Ovary (tissue), 7 donors: ENCODE measurements at regions not wholly inside any gene's neighbourhood (a gene's known extent, or its start where the extent isn't known, plus 50 kb on each side); places are given as distances from the start of the nearest gene placed in this dataset.

Source experiments
- DNase-seq, 5 donors: peaks; one replicate each; pipeline ENCODE4 v3.0.0-alpha.2; 2019 to 2020
- H3K27ac ChIP-seq, 2 donors: fragments of 200-600 bp; one replicate each; pipeline versions ENCODE4 v1.5.1 to v1.8.0; 2019 to 2022
- H3K27me3 ChIP-seq: fragments of 200-600 bp; one replicate; pipeline ENCODE4 v1.8.0; 2022
- H3K36me3 ChIP-seq: fragments of 200-600 bp; sonication (generic); one replicate; pipeline ENCODE4 v1.5.1; 2019
- H3K4me1 ChIP-seq: one replicate; pipeline ENCODE4 v1.8.1; 2013; ENCODE audit warnings: mild to moderate bottlenecking, moderate library complexity; ENCODE audit not compliant: insufficient read depth
- H3K4me3 ChIP-seq: fragments of 200-600 bp; sonication (generic); one replicate; pipeline ENCODE4 v1.5.1; 2017
- H3K9me3 ChIP-seq, 2 donors: fragments of 200-600 bp in 1 of 2; sonication (generic) in 1 of 2; one replicate each; pipeline versions ENCODE4 v1.5.1 to v1.8.1; 2013 to 2019; ENCODE audit warnings: mild to moderate bottlenecking in 1 of 2, moderate library complexity in 1 of 2
- CTCF ChIP-seq, 3 donors: fragments of 450-650 bp in 2 of 3; fragments of 200-600 bp in 1 of 3; IDR thresholded peaks; one replicate each; pipeline versions ENCODE4 v1.5.1 to v1.8.0; 2016 to 2022; ENCODE audit warnings: antibody characterized with exemption in 3 of 3, mild to moderate bottlenecking in 1 of 3
- EP300 ChIP-seq: sonication (generic); formaldehyde crosslinking; IDR thresholded peaks from one replicate; pipeline ENCODE4 v1.6.1; 2017; ENCODE audit warnings: antibody characterized with exemption
- POLR2A ChIP-seq: fragments of 450-650 bp; IDR thresholded peaks from one replicate; pipeline ENCODE4 v1.6.1; 2017; ENCODE audit warnings: antibody characterized with exemption, mild to moderate bottlenecking, moderate library complexity
- WGBS, 3 donors: extraction: QIAGEN DNeasy Blood & Tissue Kit in 1 of 3; methylation state at CpG; one replicate each; pipeline versions ENCODE4 v1.1.5 to v1.1.7; 2013 to 2017; 5-methylcytosine and 5-hydroxymethylcytosine counted together
- intact Hi-C, 4 donors: fragments of 100-400 bp; cut with DNase I; formaldehyde crosslinking; loops; one replicate each; pipeline versions ENCODE4 v1.11.0 to v1.15.1; 2022 to 2023
- donor health status: DM: no; HTN: no; CAD: no; lungs with moderate emphysema.
- donor health status: DM: no; HTN: no; CAD: no.
- donor health status: Bipolar disorder and iron deficiency.
- donor health status: DM: no; HTN: no; CAD: no.
- donor health status: DM: yes; HTN: yes; CAD: no.

DNA sequence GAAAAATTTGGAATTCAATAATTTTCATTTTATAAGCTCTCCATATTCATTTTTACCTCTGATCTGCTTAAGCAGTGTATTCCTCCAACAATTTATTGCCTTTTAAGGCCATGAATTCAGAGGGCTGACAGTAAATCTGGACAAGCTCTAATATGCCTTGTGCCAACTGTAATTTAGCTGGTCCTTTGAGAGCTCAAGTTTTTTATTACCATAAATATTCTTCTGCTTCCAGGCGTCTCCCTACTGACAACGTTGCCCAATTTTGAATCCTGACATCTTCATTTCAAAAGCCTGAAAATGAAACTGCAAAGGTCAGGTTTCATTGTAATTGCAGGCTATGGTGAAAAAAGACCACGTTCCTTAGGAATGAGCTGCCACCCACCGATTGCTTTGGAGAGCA, 95.8 kb upstream of the GEMIN8 start:
- WGBS, 3 donors = 24 to 34% (median 28%) methylated on average over 4 of the region's 4 CpGs
- Histone ChIP-seq H3K4me1 (no peaks in the 10 kb centered on the region), H3K36me3 (no peaks in the 10 kb centered on the region), H3K27ac (no peak overlapping the region), H3K4me3 (no peak overlapping the region), H3K9me3 (no peaks in the 10 kb centered on the region), H3K27me3 (no peaks in the 10 kb centered on the region)
- intact Hi-C loops = no loop called here
- TF ChIP-seq CTCF (IDR thresholded peaks at IDR 0.05) (no peak), POLR2A (no peak), EP300 (no peak)
- no peak for DNase-seq

DNA sequence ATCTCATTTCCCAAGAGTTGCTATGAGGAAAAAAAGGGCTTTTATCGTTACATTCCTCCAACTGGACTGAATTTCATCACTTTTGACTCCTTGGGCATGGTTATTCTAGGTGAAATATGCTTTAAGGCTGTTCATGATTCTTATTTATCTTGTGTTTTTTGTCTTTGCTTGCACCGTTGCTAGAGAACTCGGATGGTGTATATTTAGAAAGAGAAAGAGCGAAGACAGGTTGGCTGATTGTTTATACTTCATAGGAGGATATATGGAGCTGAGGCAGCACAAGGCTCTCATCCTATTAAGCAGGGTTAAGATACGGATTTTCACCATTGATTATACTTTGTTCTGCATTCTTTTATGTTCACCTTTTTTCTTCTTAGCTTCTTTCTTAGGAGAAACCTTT, 94.9 kb upstream of the GEMIN8 start:
- no peaks in the 10 kb centered on the region for H3K27me3 ChIP-seq
- no peak for DNase-seq
- WGBS, 3 donors = 55 to 60% (median 57%) methylated on average over 5 of the region's 5 CpGs
- no peak overlapping the region for H3K4me3 ChIP-seq
- H3K27ac ChIP-seq = no peak overlapping the region
- H3K4me1 ChIP-seq = no peaks in the 10 kb centered on the region
- H3K36me3 ChIP-seq = no peaks in the 10 kb centered on the region
- intact Hi-C loops = no loop called here
- no peaks in the 10 kb centered on the region for H3K9me3 ChIP-seq
- no peak for TF ChIP-seq CTCF (IDR thresholded peaks at IDR 0.05)
- no peak for TF ChIP-seq POLR2A
- TF ChIP-seq EP300 = no peak

- Histone ChIP-seq H3K36me3 (no peaks in the 10 kb centered on the region), H3K4me3 (no peak overlapping the region), H3K9me3 (no peaks in the 10 kb centered on the region), H3K27ac (no peak overlapping the region), H3K27me3 (no peaks in the 10 kb centered on the region), H3K4me1 (no peaks in the 10 kb centered on the region)
- no peak for TF ChIP-seq EP300
- TF ChIP-seq POLR2A = no peak
- TF ChIP-seq CTCF (IDR thresholded peaks at IDR 0.05) = peak in 2 of 3 donors; percentile 8 to 50
- peak; percentile 10 to 40 (median 24) for DNase-seq
- intact Hi-C loops = no loop called here
- WGBS, 3 donors = 25 to 32% (median 25%) methylated on average over 13 of the region's 13 CpGs
Observed at GRCh38 chrX:14095702-14096101, 66.0 kb upstream of the GEMIN8 start.

DNA sequence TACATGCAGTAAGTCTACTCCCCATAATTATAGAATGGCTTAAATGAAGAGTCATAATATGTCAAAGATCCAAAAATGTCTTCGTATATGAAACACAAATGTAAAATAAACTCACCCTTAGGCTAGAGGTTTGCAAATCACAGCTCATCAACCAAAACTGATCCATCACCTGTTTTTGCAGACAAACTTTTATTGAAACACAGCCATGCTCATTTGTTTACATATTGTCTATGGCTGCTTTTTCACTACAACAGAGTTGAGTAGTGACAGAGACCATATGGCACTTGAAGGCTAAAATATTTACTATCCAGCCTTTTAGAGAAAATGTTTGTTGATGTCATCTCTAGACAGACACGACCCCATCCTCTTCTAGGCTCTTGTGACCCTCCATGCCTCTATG, 64.5 kb upstream of the GEMIN8 start:
- intact Hi-C loops = no loop called here

More for the DNA sequence above, 64.5 kb upstream of the GEMIN8 start:
- no peak for DNase-seq
- no peak overlapping the region for H3K4me3 ChIP-seq
- H3K36me3 ChIP-seq = no peaks in the 10 kb centered on the region
- no peaks in the 10 kb centered on the region for H3K4me1 ChIP-seq
- H3K9me3 ChIP-seq = no peaks in the 10 kb centered on the region
- no peak overlapping the region for H3K27ac ChIP-seq
- WGBS, 3 donors = 18 to 43% (median 29%) methylated on average over 2 of the region's 2 CpGs
- no peak for TF ChIP-seq CTCF (IDR thresholded peaks at IDR 0.05)
- no peaks in the 10 kb centered on the region for H3K27me3 ChIP-seq
